B cell (primary cell): ENCODE measurements at regions not wholly inside any gene's neighbourhood (a gene's known extent, or its start where the extent isn't known, plus 50 kb on each side); places are given as distances from the start of the nearest gene placed in this dataset.

Source experiments
- ATAC-seq: fragments of 200-7000 bp; cut with Tn5 transposase; one replicate; pipeline ENCODE4 v1.10.0; 2021; ENCODE audit warnings: low read depth, mild to moderate bottlenecking, moderate number of reproducible peaks, moderate library complexity
- CTCF ChIA-PET: fragments of 350-600 bp; sonication (Branson Sonifier 250); formaldehyde crosslinking; loops from one replicate; lab custom pipeline; 2021; ENCODE audit warnings: antibody characterized with exemption, inconsistent platforms; lab: Charles Lee
- POLR2A ChIA-PET: fragments of 350-600 bp; sonication (Branson Sonifier 250); formaldehyde crosslinking; loops from one replicate; lab custom pipeline; 2021; ENCODE audit warnings: antibody characterized with exemption; lab: Charles Lee
- DNase-seq: peaks from one replicate; pipeline ENCODE4 v3.0.0; 2013
- H2AFZ ChIP-seq: 2 replicates; pipeline ENCODE4 v1.6.1; 2012; ENCODE audit warnings: mild to moderate bottlenecking, low read depth, low read length; ENCODE audit not compliant: insufficient read depth, poor library complexity, severe bottlenecking
- H3K27ac ChIP-seq, 2 donors: 1 replicate in 1 of 2; 2 replicates in 1 of 2; pipeline ENCODE4 v1.5.1; 2012 to 2013; ENCODE audit warnings: low read length in 2 of 2, mild to moderate bottlenecking in 2 of 2, moderate library complexity in 1 of 2
- H3K27me3 ChIP-seq, 4 experiments: fragments of 200-600 bp in 1 of 4; sonication (generic) in 1 of 4; replicated peaks in 1 of 4; 1 replicate in 2 of 4; 2 replicates in 2 of 4; pipeline versions ENCODE4 v1.6.1 to v1.7.0; 2013 to 2016; ENCODE audit warnings: low read length in 3 of 4, mild to moderate bottlenecking in 2 of 4, mixed read lengths in 1 of 4, moderate library complexity in 1 of 4; ENCODE audit not compliant: insufficient read depth in 4 of 4, control insufficient read depth in 3 of 4; ENCODE audit errors: control extremely low read depth in 1 of 4
- H3K36me3 ChIP-seq, 2 experiments: replicated peaks in 1 of 2; 1 replicate in 1 of 2; 2 replicates in 1 of 2; pipeline versions ENCODE4 v1.6.1 to v1.7.1; 2013; ENCODE audit warnings: low read length in 1 of 2; ENCODE audit not compliant: insufficient read depth in 2 of 2, control insufficient read depth in 1 of 2; ENCODE audit errors: control extremely low read depth in 1 of 2, extremely low read depth in 1 of 2
- H3K4me1 ChIP-seq, 2 donors: fragments of 200-600 bp in 1 of 2; sonication (generic) in 1 of 2; 1 replicate in 1 of 2; 2 replicates in 1 of 2; pipeline versions ENCODE4 v1.5.1 to v1.6.1; 2013 to 2017; ENCODE audit warnings: low read length in 2 of 2; ENCODE audit not compliant: control insufficient read depth in 2 of 2, insufficient read depth in 2 of 2
- H3K4me2 ChIP-seq: replicated peaks from 2 replicates; pipeline ENCODE3; 2012; ENCODE audit warnings: mild to moderate bottlenecking, low read depth, low read length; ENCODE audit not compliant: poor library complexity, severe bottlenecking
- H3K4me3 ChIP-seq, 5 experiments: fragments of 200-600 bp in 1 of 5; sonication (generic) in 1 of 5; 1 replicate in 3 of 5; 2 replicates in 2 of 5; pipeline versions ENCODE4 v1.5.1 to v1.7.0; 2011 to 2016; ENCODE audit warnings: low read length in 4 of 5, mild to moderate bottlenecking in 4 of 5, low read depth in 2 of 5, control low read depth in 1 of 5, moderate library complexity in 1 of 5; ENCODE audit not compliant: insufficient read depth in 1 of 5; ENCODE audit errors: control extremely low read depth in 1 of 5, extremely low read depth in 1 of 5
- H3K79me2 ChIP-seq: fragments of 200-600 bp; sonication (generic); one replicate; pipeline ENCODE4 v1.6.0; 2016; ENCODE audit warnings: low read length; ENCODE audit not compliant: control insufficient read depth, insufficient read depth
- H3K9ac ChIP-seq: fragments of 200-600 bp; sonication (generic); 2 replicates; pipeline ENCODE4 v1.6.1; 2017; ENCODE audit warnings: mild to moderate bottlenecking, low read length, moderate library complexity
- H3K9me3 ChIP-seq, 3 donors: one replicate each; pipeline versions ENCODE4 v1.6.1 to v1.7.1; 2013; ENCODE audit warnings: low read length in 2 of 3; ENCODE audit not compliant: control insufficient read depth in 2 of 3, insufficient read depth in 1 of 3; ENCODE audit errors: control extremely low read depth in 1 of 3
- H4K20me1 ChIP-seq: 2 replicates; pipeline ENCODE4 v1.6.0; 2012; ENCODE audit warnings: mild to moderate bottlenecking, low read length; ENCODE audit not compliant: insufficient read depth, control insufficient read depth, poor library complexity, severe bottlenecking
- H3K27ac Mint-ChIP-seq: one replicate; pipeline ENCODE4 v1.8.0; 2021; ENCODE audit warnings: mixed read lengths
- H3K27me3 Mint-ChIP-seq: one replicate; pipeline ENCODE4 v1.8.0; 2021; ENCODE audit warnings: mixed read lengths
- H3K4me1 Mint-ChIP-seq: one replicate; pipeline ENCODE4 v1.8.0; 2021; ENCODE audit warnings: mixed read lengths
- H3K4me3 Mint-ChIP-seq: one replicate; pipeline ENCODE4 v1.8.0; 2021; ENCODE audit warnings: mixed read lengths
- H3K9me3 Mint-ChIP-seq: one replicate; pipeline ENCODE4 v1.8.0; 2022; ENCODE audit warnings: mixed read lengths; ENCODE audit not compliant: insufficient read depth
- EZH2 ChIP-seq: IDR thresholded peaks from 2 replicates; pipeline ENCODE4 v1.6.1; 2012; ENCODE audit warnings: borderline replicate concordance, low read depth, mild to moderate bottlenecking, moderate library complexity, low read length; ENCODE audit not compliant: insufficient read depth, poor library complexity, severe bottlenecking
- WGBS: methylation state at CpG from one replicate; pipeline ENCODE4 v1.1.5; 2013; ENCODE audit warnings: missing lambda C conversion rate; ENCODE audit not compliant: insufficient coverage; 5-methylcytosine and 5-hydroxymethylcytosine counted together
- intact Hi-C: fragments of 100-400 bp; cut with micrococcal nuclease; formaldehyde crosslinking; loops from one replicate; pipeline ENCODE4 v1.10.0; 2022
- TF ChIP-seq, protein P1 (sequence below): fragments of 200-600 bp; IDR thresholded peaks from one replicate; pipeline ENCODE4 v1.8.0; 2022; ENCODE audit warnings: antibody characterized with exemption, mild to moderate bottlenecking

GRCh38 chr4:28831867-28832266 is 1888.3 kb upstream of the PCDH7 start:
- TF ChIP-seq, protein P1, sequence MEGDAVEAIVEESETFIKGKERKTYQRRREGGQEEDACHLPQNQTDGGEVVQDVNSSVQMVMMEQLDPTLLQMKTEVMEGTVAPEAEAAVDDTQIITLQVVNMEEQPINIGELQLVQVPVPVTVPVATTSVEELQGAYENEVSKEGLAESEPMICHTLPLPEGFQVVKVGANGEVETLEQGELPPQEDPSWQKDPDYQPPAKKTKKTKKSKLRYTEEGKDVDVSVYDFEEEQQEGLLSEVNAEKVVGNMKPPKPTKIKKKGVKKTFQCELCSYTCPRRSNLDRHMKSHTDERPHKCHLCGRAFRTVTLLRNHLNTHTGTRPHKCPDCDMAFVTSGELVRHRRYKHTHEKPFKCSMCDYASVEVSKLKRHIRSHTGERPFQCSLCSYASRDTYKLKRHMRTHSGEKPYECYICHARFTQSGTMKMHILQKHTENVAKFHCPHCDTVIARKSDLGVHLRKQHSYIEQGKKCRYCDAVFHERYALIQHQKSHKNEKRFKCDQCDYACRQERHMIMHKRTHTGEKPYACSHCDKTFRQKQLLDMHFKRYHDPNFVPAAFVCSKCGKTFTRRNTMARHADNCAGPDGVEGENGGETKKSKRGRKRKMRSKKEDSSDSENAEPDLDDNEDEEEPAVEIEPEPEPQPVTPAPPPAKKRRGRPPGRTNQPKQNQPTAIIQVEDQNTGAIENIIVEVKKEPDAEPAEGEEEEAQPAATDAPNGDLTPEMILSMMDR = no peak
- TF ChIP-seq EZH2 = no peak

DNA sequence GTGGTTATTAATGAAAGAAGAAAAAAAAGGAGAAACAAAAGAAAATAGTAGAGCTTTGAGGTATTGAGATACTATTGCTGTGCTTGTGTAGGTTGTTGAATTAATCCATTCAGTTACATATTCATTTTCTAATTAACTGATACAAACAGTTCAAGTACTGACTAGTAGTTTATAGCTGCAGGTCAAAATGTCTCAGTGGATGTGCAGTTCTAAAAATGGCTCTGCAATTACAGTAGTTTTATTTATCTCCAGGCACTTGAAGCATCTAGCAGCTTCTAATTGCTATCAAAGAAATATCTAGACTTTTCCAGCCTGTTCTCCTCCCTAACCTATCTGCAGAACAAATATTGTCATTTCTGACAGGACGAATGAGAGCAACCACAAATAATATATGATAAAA is 1887.7 kb upstream of the PCDH7 start:
- H3K27ac Mint-ChIP-seq = no peak overlapping the region
- no CpG with 5 or more reads among the region's 1 CpG for WGBS
- DNase-seq = no peak
- Histone ChIP-seq H3K27me3 (no peaks in the 10 kb centered on the region), H3K9ac (no peak overlapping the region), H3K36me3 (no peaks in the 10 kb centered on the region), H3K4me1 (no peaks in the 10 kb centered on the region), H4K20me1 (no peaks in the 10 kb centered on the region), H3K4me2 (no peak overlapping the region), H3K27ac (no peak overlapping the region), H3K9me3 (peaks cover 0 to 9% (median 0%) of the 10 kb centered on the region in 3 donors), H3K4me3 (no peak overlapping the region), H3K79me2 (no peaks in the 10 kb centered on the region), H2AFZ (no peak overlapping the region)
- peaks cover 2% of the 10 kb centered on the region for H3K9me3 Mint-ChIP-seq
- no peaks in the 10 kb centered on the region for H3K4me1 Mint-ChIP-seq
- no peaks in the 10 kb centered on the region for H3K27me3 Mint-ChIP-seq
- TF ChIP-seq, protein P1 = no peak
- no peak for TF ChIP-seq EZH2
- intact Hi-C loops = no loop called here
- no peak for ATAC-seq
- ChIA-PET CTCF (no interaction called here), POLR2A (no interaction called here)
- no peak overlapping the region for H3K4me3 Mint-ChIP-seq

More at GRCh38 chr4:28831867-28832266, 1888.3 kb upstream of the PCDH7 start:
- intact Hi-C loops = no loop called here
- H3K9ac ChIP-seq = no peak overlapping the region
- WGBS = 93% methylated on average over 3 of the region's 3 CpGs
- H4K20me1 ChIP-seq = no peaks in the 10 kb centered on the region
- no peaks in the 10 kb centered on the region for H3K4me1 Mint-ChIP-seq
- H3K36me3 ChIP-seq = no peaks in the 10 kb centered on the region
- H2AFZ ChIP-seq = no peak overlapping the region
- H3K4me2 ChIP-seq = no peak overlapping the region
- H3K27me3 ChIP-seq = no peaks in the 10 kb centered on the region
- H3K27ac Mint-ChIP-seq = no peak overlapping the region
- no peak for ATAC-seq
- peaks cover 2% of the 10 kb centered on the region for H3K9me3 Mint-ChIP-seq
- no peak for DNase-seq
- H3K9me3 ChIP-seq = peaks cover 0 to 9% (median 0%) of the 10 kb centered on the region in 3 donors
- ChIA-PET CTCF (no interaction called here), POLR2A (no interaction called here)
- H3K4me3 Mint-ChIP-seq = no peak overlapping the region
- no peaks in the 10 kb centered on the region for H3K27me3 Mint-ChIP-seq
- H3K4me1 ChIP-seq = no peaks in the 10 kb centered on the region
- no peak overlapping the region for H3K4me3 ChIP-seq
- no peak overlapping the region for H3K27ac ChIP-seq
- H3K79me2 ChIP-seq = no peaks in the 10 kb centered on the region
